Erythroblast (primary cell): ENCODE measurements at regions not wholly inside any gene's neighbourhood (a gene's known extent, or its start where the extent isn't known, plus 50 kb on each side); places are given as distances from the start of the nearest gene placed in this dataset.

Source experiments
- DNase-seq, 2 experiments: peaks; one replicate each; lab custom pipeline; 2025; lab: John Stamatoyannopoulos, UW
- GATA1 ChIP-seq: IDR thresholded peaks from 2 replicates; pipeline ENCODE4 v1.6.1; 2011; ENCODE audit warnings: low read depth, mild to moderate bottlenecking, control low read depth, low read length, moderate library complexity
- POLR2A ChIP-seq: IDR thresholded peaks from 2 replicates; pipeline ENCODE4 v1.6.1; 2011; ENCODE audit warnings: mild to moderate bottlenecking, low read length

- TF ChIP-seq POLR2A = no peak
- TF ChIP-seq GATA1 = no peak
- DNase-seq = no peak
These were observed 397.5 kb upstream of the PLXNA2 start for GRCh38 chr1:208641579-208642280.

- no peak for DNase-seq
- TF ChIP-seq POLR2A = no peak
- TF ChIP-seq GATA1 = no peak
These were observed 398.9 kb upstream of the PLXNA2 start for GRCh38 chr1:208643005-208643597.

DNA sequence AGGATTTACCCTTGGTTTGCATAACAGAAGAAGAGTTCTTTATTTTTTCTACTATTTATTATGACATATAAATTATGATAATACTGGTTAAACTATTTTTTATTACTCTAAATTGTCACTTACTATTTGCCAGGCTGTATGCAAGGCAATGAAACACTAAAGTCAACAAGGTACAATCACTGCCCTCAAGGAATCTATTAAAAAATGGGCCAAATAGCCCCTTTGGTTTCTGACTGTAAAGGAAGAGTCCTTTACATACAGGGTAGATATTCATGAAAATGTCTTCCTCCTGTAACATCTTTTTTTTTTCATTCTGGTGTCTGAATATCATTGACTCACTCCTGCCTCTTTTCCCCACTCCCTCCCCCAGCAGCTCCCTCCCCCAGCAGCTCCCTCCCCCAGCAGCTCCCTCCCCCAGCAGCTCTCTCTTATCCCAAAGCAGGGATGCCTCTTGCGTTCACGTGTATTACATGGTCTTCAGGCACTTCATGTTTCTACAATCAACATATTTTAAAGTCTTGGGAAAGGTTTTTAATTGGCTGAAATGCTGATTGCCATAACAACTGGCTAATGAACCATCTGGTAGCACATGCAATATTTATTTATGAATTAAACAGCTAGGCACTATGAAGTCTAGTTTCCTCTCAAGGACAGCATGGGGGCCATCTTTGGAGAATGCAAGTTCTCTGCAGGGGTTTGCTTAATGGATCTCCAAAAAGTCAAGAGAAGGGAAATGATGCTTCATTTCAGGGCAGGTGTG lies 400.4 kb upstream of the PLXNA2 start:
- no peak for DNase-seq
- no peak for TF ChIP-seq POLR2A
- no peak for TF ChIP-seq GATA1

DNA sequence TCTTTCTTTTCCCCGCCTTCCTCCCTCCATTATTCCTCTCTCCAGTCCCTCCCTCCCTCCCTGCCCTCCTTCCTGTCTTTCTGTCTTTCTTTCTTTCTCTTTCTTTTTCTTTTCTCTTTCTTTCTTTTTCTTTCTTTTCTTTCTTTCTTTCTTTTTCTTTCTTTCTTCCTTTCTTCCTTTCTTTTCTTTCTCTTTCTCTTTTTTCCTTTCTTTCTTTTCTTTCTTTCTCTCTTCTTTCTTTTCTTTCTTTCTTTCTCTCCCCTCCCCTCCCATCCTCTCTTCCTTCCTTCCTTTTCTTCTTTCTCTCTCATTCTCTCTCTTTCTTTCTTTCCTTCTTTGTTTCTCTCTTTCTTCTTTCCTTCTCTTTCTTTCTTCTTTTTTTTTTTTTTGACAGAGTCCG lies 402.2 kb upstream of the PLXNA2 start:
- DNase-seq = no peak
- no peak for TF ChIP-seq GATA1
- TF ChIP-seq POLR2A = no peak

GRCh38 chr1:208648146-208648545 lies 404.0 kb upstream of the PLXNA2 start:
- TF ChIP-seq GATA1 (no peak), POLR2A (no peak)
- DNase-seq = no peak

- peak; percentile 14 to 43 for DNase-seq
- TF ChIP-seq GATA1 (no peak), POLR2A (no peak)
These were observed 408.3 kb upstream of the PLXNA2 start for GRCh38 chr1:208652296-208653160.

DNA sequence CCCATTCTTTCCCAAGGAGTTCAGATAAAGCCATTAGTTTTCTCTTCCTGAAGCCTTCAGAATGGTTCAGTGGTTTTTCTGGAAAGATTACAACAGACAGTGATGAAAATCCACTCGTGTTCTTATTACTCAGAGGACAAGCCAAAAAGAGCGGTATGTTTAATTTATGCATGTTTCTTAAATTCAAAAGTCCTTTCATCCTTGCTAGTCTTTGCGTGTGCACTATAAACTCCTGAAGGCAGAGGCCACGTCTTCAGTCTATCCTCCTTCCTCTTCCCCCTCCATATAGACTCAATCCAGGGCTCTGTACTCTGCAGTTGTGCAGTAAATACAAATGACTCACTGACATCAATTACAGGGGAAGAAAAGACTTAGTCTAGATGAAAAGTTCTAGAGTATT lies 409.2 kb upstream of the PLXNA2 start:
- TF ChIP-seq GATA1 (no peak), POLR2A (no peak)
- no peak for DNase-seq

GRCh38 chr1:208654241-208654640 lies 410.1 kb upstream of the PLXNA2 start:
- DNase-seq = peak in 1 of 2 experiments; percentile 13
- TF ChIP-seq POLR2A (no peak), GATA1 (no peak)

DNA sequence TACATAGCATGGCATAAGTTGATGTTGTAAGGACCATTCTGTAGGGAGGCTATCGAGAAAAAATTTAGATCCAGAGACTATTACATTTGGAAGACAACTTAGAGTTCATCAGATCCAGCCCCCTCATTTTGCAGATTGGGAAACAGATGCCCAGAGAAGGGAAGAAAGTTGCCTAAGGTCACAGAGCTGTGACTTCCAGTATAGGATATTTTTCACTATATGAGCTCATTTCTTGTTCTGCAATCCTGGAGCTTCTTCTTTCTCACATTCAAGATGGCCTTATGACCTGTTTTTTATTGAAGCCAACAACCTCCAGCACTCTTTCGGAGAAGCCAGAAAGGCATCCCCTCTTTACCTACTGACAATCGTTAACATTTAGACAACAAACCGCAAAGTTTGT lies 421.8 kb upstream of the PLXNA2 start:
- DNase-seq = no peak
- TF ChIP-seq POLR2A (no peak), GATA1 (no peak)

DNA sequence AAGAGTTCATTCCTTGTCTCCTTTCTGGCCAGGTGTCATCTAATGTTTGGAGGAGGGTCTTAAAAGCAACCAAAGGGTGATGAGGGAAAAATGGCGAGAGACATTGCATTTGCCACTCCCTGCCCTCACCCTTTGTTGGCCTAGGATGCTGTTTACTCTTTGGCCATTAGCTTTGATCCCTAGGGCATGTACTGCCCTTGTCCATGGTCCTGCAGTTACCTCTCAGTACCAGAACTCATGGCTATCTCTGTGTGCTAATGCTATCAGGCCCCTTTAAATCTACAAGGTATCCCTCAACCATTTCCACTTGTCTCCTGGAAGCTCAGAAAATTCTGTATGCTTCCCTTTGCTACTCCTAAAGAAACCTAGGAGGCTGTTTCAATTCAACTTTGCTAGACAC lies 424.8 kb upstream of the PLXNA2 start:
- no peak for DNase-seq
- TF ChIP-seq POLR2A (no peak), GATA1 (no peak)

- DNase-seq = no peak
- TF ChIP-seq POLR2A (no peak), GATA1 (no peak)
These were observed 426.6 kb upstream of the PLXNA2 start for GRCh38 chr1:208670778-208671177.

GRCh38 chr1:208681878-208682663 lies 437.9 kb upstream of the PLXNA2 start:
- TF ChIP-seq GATA1 = no peak
- DNase-seq = no peak

DNA sequence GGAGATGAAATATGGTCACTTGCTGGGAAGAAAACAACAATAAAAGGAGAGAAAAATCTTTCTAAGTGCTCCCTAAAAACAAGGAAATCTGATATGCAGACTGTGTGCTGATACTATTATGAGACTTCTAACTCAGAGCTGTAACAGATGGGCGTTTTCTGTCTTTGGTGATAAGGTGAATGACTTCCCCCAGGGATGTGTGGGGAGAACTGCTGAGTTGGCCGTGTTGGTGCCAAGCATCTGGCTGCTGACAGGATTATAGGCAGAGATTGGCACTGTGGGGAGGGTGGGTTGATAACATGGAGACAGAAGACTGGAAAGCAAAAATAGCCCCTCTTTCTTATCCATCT lies 438.5 kb upstream of the PLXNA2 start:
- TF ChIP-seq POLR2A (no peak), GATA1 (no peak)
- DNase-seq = no peak
